ENCODE measurements at regions not wholly inside any gene's neighbourhood (a gene's known extent, or its start where the extent isn't known, plus 50 kb on each side); places are given as distances from the start of the nearest gene placed in this dataset.

DNA sequence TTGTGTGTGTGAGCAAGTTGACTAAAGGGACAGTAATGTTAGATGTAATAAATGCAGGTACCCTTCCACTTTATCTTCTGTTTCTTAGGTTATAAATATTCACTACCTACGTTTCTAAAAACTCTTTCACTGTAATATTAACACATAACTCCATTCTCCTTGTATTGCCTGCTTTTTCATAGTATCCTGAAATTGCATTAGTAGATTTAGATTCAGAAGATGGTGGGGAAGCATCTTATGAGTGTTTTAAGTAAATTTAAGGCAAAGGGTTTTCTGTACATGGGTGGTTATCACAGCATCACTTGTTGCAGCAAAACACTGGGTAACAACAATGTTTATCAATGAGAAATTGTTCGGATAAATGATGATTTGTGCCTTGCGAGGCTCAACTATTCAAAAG is 115.2 kb upstream of the VPREB1 start:
- no peaks in the 10 kb centered on the region for H3K4me1 ChIP-seq
- H3K4me3 ChIP-seq, result no peak overlapping the region
- intact Hi-C loops (cut with DNase I), result no loop called here
- no peaks in the 10 kb centered on the region for H3K36me3 ChIP-seq
- WGBS, 2 donors, result 65 to 73% methylated on average over 3 of the region's 3 CpGs
- peaks cover 0 to 16% (median 0%) of the 10 kb centered on the region in 4 donors for H3K27me3 ChIP-seq
- no peak overlapping the region for H3K27ac ChIP-seq
- DNase-seq, result no peak
- no peak for TF ChIP-seq CTCF (IDR thresholded peaks at IDR 0.05)
- no peak for TF ChIP-seq POLR2A (IDR thresholded peaks at IDR 0.05)
- H3K9me3 ChIP-seq, result no peaks in the 10 kb centered on the region

DNA sequence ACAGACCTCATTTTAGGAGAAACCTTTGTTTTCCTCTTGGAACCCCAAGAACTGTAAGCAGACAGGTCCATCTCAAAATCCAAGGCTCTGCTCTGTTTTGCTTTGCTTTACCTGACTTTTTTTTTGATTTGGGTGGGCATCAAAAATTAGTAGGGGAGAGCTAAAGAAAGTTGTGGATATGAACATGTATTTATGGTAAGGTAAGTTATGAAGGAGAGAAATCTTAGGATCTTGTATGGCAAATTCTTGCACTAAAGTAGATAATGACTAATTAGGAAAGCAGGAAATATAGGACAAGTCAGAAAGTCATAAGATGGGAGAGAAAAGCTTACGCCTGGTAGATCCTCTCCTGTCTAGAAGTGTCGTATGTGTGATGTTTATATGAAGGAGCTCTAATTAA is 116.1 kb upstream of the VPREB1 start:
- no peak overlapping the region for H3K27ac ChIP-seq
- no peaks in the 10 kb centered on the region for H3K4me1 ChIP-seq
- DNase-seq, result no peak
- WGBS, 2 donors, result 75 to 87% methylated on average over 2 of the region's 2 CpGs
- H3K27me3 ChIP-seq, result peaks cover 0 to 26% (median 0%) of the 10 kb centered on the region in 4 donors
- no peaks in the 10 kb centered on the region for H3K36me3 ChIP-seq
- H3K4me3 ChIP-seq, result no peak overlapping the region
- intact Hi-C loops (cut with DNase I), result no loop called here
- TF ChIP-seq POLR2A (IDR thresholded peaks at IDR 0.05), result no peak
- no peak for TF ChIP-seq CTCF (IDR thresholded peaks at IDR 0.05)
- H3K9me3 ChIP-seq, result no peaks in the 10 kb centered on the region

DNA sequence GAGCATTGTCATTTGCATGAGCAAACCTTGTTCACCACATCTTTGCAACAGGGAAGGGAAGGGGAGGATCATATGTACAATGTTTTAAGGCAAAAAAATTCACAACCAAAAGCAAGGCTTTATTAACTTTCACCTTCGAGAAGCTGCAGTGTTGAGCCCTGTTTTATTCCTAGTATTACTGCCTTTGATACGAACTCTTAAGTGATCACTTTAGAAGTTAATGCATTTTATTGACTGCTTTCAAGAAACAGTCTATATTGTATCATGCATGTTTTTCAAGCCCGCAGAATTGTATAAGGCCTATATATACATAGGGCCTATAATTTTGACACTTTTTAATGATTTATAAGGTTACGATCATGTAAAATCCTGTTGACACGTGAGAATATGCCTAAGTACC is 117.5 kb upstream of the VPREB1 start:
- no peaks in the 10 kb centered on the region for H3K36me3 ChIP-seq
- no peak for DNase-seq
- intact Hi-C loops (cut with DNase I), result no loop called here
- H3K9me3 ChIP-seq, result no peaks in the 10 kb centered on the region
- H3K27me3 ChIP-seq, result peaks cover 0 to 33% (median 0%) of the 10 kb centered on the region in 4 donors
- no peak overlapping the region for H3K4me3 ChIP-seq
- H3K4me1 ChIP-seq, result no peaks in the 10 kb centered on the region
- H3K27ac ChIP-seq, result no peak overlapping the region
- WGBS, 2 donors, result 72 to 75% methylated on average over 5 of the region's 5 CpGs
- no peak for TF ChIP-seq POLR2A (IDR thresholded peaks at IDR 0.05)
- TF ChIP-seq CTCF (IDR thresholded peaks at IDR 0.05), result no peak

GRCh38 chr22:22125579-22126468 is 118.8 kb upstream of the VPREB1 start:
- 73 to 74% methylated on average over 7 to 16 of the region's 24 CpGs for WGBS, 2 donors
- TF ChIP-seq CTCF (IDR thresholded peaks at IDR 0.05) (no peak), POLR2A (IDR thresholded peaks at IDR 0.05) (no peak)
- no peaks in the 10 kb centered on the region for H3K4me1 ChIP-seq
- no peaks in the 10 kb centered on the region for H3K9me3 ChIP-seq
- no peak overlapping the region for H3K4me3 ChIP-seq
- H3K27ac ChIP-seq, result no peak overlapping the region
- intact Hi-C loops (cut with DNase I), result no loop called here
- DNase-seq, result no peak
- H3K27me3 ChIP-seq, result peaks cover 0 to 33% (median 0%) of the 10 kb centered on the region in 4 donors
- no peaks in the 10 kb centered on the region for H3K36me3 ChIP-seq

- no peak for DNase-seq
- no peak overlapping the region for H3K27ac ChIP-seq
- H3K4me3 ChIP-seq, result no peak overlapping the region
- H3K9me3 ChIP-seq, result no peaks in the 10 kb centered on the region
- WGBS, 2 donors, result 78 to 81% methylated on average over 11 to 14 of the region's 19 CpGs
- H3K36me3 ChIP-seq, result no peaks in the 10 kb centered on the region
- no peaks in the 10 kb centered on the region for H3K4me1 ChIP-seq
- intact Hi-C loops (cut with DNase I), result no loop called here
- TF ChIP-seq POLR2A (IDR thresholded peaks at IDR 0.05) (no peak), CTCF (IDR thresholded peaks at IDR 0.05) (no peak)
- peaks cover 0 to 33% (median 0%) of the 10 kb centered on the region in 4 donors for H3K27me3 ChIP-seq
Observed at GRCh38 chr22:22125028-22125578, 119.5 kb upstream of the VPREB1 start.
